Omental fat pad (tissue), 3 donors: ENCODE measurements at regions not wholly inside any gene's neighbourhood (a gene's known extent, or its start where the extent isn't known, plus 50 kb on each side); places are given as distances from the start of the nearest gene placed in this dataset.

Source experiments
- ATAC-seq: fragments of 150-250 bp; one replicate; pipeline ENCODE4 v1.9.1; 2016; ENCODE audit warnings: mild to moderate bottlenecking, moderate library complexity; ENCODE audit not compliant: low FRiP score
- DNase-seq: peaks from one replicate; pipeline ENCODE4 v3.0.0-alpha.2; 2019; ENCODE audit warnings: low spot score
- CTCF ChIP-seq, 3 donors: fragments of 450-650 bp; IDR thresholded peaks; one replicate each; pipeline ENCODE4 v1.5.1; 2016 to 2017; ENCODE audit warnings: antibody characterized with exemption in 3 of 3, mild to moderate bottlenecking in 3 of 3, moderate library complexity in 2 of 3

- DNase-seq (no peak), ATAC-seq (no peak)
- no peak for TF ChIP-seq CTCF (IDR thresholded peaks at IDR 0.05)
Measured at GRCh38 chr6:220721-221475, 71.4 kb upstream of the DUSP22 start.

- ATAC-seq: no peak
- no peak for TF ChIP-seq CTCF (IDR thresholded peaks at IDR 0.05)
- no peak for DNase-seq
Measured at GRCh38 chr6:221531-222349, 70.5 kb upstream of the DUSP22 start.

- TF ChIP-seq CTCF (IDR thresholded peaks at IDR 0.05): no peak
- no peak for ATAC-seq
Measured at GRCh38 chr6:222468-222867, 69.8 kb upstream of the DUSP22 start.

GRCh38 chr6:223136-223535, 69.2 kb upstream of the DUSP22 start:
- no peak for ATAC-seq
- no peak for TF ChIP-seq CTCF (IDR thresholded peaks at IDR 0.05)
- no peak for DNase-seq

More at GRCh38 chr6:222468-222867, 69.8 kb upstream of the DUSP22 start:
- no peak for DNase-seq

GRCh38 chr6:223763-224162, 68.5 kb upstream of the DUSP22 start:
- DNase-seq: no peak
- ATAC-seq: no peak
- no peak for TF ChIP-seq CTCF (IDR thresholded peaks at IDR 0.05)

GRCh38 chr6:224350-224749, 67.9 kb upstream of the DUSP22 start:
- no peak for DNase-seq
- TF ChIP-seq CTCF (IDR thresholded peaks at IDR 0.05): no peak
- no peak for ATAC-seq
